GM21367 (cell line): ENCODE measurements at regions not wholly inside any gene's neighbourhood (a gene's known extent, or its start where the extent isn't known, plus 50 kb on each side); places are given as distances from the start of the nearest gene placed in this dataset.

Experiments
- ATAC-seq: cut with Tn5 transposase; IDR thresholded peaks from one replicate; pipeline ENCODE4 v1.9.1; 2021; ENCODE audit not compliant: unreplicated experiment

- no peak for ATAC-seq
Measured at GRCh38 chr18:8943900-8944870, 158.3 kb upstream of the NDUFV2 start.

DNA sequence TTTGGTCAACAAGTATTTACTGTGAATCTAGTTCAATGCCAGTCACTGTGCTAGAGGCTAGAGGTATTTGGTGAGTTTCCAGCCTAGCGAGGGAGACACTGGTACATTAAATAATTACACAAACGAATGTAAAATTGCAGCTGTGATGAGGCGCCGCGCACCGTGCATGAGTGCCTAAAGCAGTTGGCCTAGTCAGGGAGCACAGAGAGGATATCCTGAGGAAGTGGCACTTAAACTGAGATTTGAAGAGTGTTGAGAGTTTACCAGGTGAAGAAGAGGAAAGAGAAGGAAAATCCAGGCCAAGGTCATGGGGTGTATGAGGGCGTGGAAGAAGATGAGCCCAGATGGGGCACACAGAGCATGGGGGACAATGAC is 157.6 kb upstream of the NDUFV2 start:
- ATAC-seq, result no peak

- ATAC-seq, result no peak
Measured at GRCh38 chr18:8945514-8945913, 157.0 kb upstream of the NDUFV2 start.

DNA sequence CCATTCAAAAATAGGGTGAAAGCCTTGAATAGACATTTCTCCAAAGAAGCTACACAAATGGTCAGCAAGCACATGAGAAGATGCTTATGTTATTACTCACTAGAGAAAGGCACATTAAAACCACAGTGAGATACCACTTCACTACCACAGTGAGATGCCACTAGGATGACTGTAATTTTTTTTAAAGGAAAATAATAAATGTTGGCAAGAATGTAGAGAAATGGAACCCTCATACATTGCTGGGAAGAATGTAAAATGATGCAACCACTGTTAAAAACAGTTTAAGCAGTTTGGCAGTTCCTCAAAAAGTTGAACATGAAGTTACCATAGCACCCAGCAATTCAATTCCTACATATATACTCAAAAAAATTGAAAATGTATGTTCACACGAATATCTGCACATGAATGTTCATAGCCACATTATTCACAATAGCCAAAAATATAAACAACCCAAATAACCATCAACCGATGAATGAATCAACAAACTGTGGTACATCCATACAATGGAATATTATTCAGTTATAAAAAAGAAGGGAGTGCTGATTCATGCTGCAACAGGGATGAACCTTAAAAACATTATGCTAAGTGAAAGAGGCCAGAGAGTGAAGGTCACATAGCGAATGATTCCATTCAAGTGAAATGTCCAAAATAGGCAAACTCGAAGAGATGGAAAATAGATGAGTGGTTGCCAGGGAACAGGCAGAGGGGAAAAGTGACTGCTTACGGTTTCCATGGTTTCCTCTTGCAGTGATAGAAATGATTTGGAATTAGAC is 156.2 kb upstream of the NDUFV2 start:
- ATAC-seq, result no peak

DNA sequence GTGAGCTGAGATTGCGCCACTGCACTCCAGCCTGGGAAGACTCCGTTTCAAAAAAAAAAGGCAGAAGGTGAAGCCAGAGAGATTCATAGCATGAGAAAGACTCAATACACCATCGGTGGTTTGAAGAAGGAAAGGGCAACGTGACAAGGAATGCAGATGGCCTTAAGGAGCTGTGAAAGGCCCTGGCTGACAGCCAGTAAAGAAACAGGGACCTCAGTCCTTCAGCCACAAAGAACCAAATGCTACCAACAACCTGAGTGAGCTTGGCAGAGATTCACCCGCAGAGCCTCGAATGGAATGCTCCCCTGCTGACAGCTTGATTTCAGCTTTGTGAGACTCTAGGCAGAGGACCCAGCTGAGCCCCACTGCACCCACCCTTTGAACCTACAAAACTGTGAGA is 154.9 kb upstream of the NDUFV2 start:
- no peak for ATAC-seq

GRCh38 chr18:8948011-8948410 is 154.5 kb upstream of the NDUFV2 start:
- no peak for ATAC-seq

GRCh38 chr18:8948471-8949149 is 153.9 kb upstream of the NDUFV2 start:
- no peak for ATAC-seq

GRCh38 chr18:8949206-8949605 is 153.3 kb upstream of the NDUFV2 start:
- ATAC-seq, result no peak

DNA sequence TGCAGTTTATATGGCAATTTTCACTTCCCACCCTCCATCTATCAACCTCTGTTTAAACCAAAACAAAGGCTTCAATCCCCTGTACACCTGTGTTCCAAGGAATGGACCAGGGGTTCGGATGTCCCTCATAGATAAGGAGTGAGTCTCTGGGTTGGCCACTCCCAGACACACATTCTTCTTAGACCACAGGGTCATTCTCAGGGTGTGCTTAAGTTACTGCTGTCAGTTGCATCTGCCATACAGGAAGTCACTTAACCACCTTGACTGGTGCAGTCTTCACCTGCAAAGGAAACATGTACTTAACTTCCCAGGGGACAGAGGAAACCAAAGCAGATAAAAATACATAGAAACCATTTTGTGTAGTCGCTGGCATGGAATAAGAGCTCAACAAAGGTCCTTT is 151.0 kb upstream of the NDUFV2 start:
- ATAC-seq, result no peak

- no peak for ATAC-seq
Measured at GRCh38 chr18:8952174-8952573, 150.3 kb upstream of the NDUFV2 start.

GRCh38 chr18:8952769-8953760 is 149.4 kb upstream of the NDUFV2 start:
- ATAC-seq, result no peak

DNA sequence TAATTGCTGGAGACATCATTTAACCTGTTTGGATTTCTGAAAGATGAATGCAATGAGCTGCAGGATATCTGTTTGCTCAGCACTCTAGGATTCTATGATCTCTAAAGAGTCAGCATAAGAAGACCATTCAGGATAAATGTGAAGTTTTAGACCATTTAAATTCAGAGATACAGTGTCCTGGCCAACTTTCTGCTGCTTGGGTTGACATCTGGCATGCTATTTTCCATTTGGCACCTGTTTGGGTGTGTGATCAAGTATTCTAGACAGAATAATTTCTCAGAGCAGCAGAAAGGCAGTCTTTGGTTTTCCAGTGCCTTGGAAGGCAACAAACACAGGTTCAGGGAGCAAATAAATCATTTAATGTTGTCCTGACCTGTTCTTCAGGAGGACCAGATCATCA is 144.8 kb upstream of the NDUFV2 start:
- no peak for ATAC-seq

GRCh38 chr18:8958660-8959059 is 143.8 kb upstream of the NDUFV2 start:
- no peak for ATAC-seq

DNA sequence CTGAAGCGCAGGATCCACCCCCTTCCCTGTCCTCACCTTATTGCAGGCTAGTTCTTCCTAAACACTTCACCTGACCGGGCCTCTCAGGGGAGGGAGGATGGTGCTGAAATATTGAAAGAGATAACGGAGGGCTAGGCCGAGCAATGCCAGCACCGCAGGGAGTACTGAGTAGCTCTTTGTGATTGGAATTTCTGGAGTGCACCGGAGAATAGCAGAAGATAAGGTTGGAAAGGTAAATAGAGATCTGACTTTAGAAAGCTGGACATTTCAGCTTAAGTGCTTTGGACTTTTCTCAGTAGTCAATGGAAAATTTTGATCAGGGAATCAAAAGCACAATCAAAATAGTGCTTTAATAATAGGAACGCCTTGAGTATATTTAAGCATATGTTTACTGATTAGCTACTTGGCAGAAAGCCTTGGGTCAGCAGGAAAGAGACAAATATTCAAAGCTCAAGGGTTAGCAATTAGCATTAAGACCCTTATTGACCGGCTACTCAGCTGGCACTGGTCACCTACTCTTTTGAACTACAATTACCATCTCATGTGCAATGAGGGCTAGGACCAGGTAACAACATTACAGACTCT is 142.9 kb upstream of the NDUFV2 start:
- ATAC-seq, result no peak

DNA sequence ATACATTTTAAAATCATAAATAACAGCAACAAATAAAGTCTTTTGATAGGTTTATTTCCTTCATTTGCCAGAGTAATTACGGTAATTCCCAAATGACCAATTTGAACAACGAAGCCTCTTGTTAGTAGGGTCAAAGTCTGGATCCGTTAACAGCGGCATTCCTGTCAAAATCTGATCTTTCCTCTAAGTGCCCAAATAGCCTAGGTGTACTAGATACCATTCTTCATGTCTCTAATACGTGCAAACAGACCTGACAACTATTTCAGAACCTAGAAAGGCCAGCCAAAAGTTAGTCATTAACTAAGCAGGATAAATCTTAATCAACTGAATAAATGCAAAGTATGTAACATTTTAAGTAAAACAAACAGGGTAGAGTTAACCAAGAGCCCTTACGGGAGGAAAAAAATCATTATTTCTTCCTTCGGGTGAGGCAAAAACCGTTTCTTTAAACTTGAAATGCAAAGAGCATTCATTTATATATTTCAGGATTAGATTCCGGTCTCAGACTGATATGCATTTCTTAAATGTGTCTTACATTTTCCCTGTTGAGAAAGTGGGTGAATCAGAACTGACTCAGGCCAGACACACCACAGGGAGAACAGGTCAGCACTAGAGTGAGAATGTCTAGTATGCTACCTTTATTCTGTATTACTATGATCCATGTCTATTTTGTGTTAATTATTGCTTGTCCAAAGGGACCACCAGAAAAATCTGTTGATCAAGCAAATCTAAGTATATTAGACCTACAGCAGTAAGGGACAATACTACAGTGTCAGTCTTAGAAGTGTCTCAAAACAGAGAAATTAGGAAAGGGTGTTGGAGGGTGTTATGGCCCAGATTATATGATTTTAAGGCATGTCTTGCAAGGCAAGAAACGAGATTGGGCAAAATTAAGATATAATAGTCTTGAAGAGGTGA is 141.5 kb upstream of the NDUFV2 start:
- no peak for ATAC-seq

GRCh38 chr18:8962192-8962779 is 140.2 kb upstream of the NDUFV2 start:
- ATAC-seq, result no peak

- ATAC-seq, result no peak
Measured at GRCh38 chr18:8962855-8963635, 139.5 kb upstream of the NDUFV2 start.

DNA sequence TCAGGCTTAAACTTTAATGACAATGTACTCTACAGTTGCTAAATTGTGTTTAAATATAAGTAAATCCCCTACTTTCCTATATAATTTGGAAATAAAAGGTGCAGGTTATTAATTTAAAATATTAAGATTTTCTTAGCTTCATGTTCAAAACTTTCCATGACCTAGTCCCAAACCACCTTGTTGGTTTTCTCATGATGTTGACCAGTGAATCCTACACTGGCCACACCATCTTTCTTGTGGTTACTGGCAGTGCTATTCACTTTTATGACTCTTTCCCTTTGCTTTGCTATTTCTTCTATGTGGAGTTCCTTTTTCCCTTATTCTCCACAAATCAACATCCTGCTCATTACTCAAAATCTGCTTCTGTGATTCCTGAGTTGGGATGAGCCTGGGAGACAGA is 138.6 kb upstream of the NDUFV2 start:
- no peak for ATAC-seq
